ENCODE measurements at regions not wholly inside any gene's neighbourhood (a gene's known extent, or its start where the extent isn't known, plus 50 kb on each side); places are given as distances from the start of the nearest gene placed in this dataset.
"Not testable (repeated sequence)": the region's sequence is repeated elsewhere in the genome, so short reads cannot be mapped to it uniquely, and the experiment has no call there.

DNA sequence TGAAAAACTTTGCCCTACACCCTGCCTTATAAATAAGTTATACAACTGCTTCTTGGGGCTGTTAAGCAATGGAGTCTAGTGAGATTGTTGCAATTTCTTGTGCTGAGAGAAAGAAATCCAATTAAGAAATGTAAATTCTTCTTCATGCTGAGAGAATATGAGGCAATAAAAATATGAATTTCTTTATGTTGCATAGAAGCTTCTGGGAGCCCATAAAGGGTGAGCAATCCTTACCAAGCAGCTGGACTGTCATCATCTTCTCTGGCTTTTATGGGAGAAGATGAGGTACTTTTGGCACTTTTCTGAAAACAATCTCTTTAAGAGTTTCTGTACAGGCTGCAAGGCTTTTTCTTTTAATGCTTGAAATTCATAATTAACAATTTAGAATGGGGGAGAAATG is 204.3 kb downstream of the DMRTA1 start:
- no peak for DNase-seq

GRCh38 chr9:22654833-22655232 is 208.2 kb downstream of the DMRTA1 start:
- DNase-seq = no peak

GRCh38 chr9:22657713-22658112 is 211.1 kb downstream of the DMRTA1 start:
- no peak for DNase-seq

GRCh38 chr9:22658484-22658883 is 211.9 kb downstream of the DMRTA1 start:
- DNase-seq = not testable (repeated sequence)

GRCh38 chr9:22682536-22682935 is 235.9 kb downstream of the DMRTA1 start:
- no peak for DNase-seq

GRCh38 chr9:22682961-22683699 is 236.5 kb downstream of the DMRTA1 start:
- DNase-seq = no peak

DNA sequence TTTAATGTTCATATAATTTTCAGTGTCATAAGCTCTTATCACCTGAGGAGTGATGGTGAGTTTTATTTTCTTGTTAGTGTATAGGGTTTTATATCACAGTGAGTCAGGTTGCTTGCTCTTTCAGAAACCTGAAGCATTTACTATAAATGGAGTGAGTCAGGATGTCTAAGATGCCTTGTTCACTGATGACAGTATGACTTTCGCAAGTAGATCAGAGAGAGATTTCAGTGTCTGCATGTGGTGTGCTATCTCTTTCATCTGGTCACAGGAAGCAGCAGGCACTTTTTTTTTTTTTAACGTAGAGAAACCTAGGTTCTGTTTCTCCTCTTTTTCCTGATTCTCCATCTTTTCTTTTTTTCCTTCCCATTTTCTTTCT is 237.1 kb downstream of the DMRTA1 start:
- no peak for DNase-seq

DNA sequence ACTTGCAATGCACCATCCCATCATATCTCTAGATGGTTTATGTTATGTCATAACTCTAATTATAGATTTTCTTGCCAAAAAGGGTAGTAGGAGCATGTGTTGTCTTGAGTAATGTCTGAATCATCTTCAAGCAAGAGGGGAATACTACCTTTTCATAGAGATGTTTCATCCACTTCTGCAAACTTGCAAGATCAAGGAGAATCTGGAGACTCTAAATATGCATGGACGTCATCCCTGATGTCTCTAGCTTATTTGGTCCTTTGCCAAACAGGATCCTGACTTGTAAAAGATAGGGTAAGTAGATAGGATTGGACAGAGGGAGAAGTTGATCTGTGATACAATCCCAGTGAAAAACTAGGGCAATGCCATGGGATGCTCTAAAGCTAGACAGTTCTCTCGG is 246.5 kb downstream of the DMRTA1 start:
- DNase-seq = no peak

DNA sequence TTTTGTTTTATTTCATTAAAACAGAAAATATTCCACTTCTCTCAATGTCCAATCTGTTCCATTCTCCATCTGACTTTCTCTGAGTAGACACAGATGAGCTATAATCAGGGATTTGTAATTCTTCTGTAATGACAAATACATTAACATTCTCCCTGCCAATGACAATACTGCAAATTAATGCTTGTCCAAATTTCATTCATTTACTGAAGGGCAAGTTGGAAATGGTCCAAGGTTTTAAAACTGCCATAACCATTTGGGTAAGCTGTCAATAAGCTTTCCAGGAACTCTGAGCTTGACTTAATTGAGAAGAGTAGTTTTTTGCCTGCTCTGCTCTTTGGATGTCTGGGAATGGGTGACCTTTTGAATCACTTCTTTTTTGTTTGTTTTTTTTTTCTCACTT is 253.5 kb downstream of the DMRTA1 start:
- no peak for DNase-seq

DNA sequence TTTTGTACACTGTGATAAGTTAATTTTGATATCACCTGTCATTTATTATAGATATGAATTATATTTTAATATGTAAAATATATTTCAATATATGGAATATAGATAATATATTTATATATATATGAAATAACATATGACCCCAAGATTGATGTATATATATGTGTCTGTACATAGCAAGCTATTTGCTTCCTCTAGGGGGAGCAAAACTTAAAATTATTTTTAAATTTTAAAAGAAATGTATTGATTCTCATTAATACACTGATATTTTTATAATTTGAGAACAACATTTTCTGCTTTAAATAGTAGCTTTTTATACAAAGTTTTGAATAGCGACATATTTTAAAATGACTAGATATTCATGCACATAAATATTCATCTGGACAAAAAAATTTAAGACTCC is 272.0 kb downstream of the DMRTA1 start:
- no peak for DNase-seq

DNA sequence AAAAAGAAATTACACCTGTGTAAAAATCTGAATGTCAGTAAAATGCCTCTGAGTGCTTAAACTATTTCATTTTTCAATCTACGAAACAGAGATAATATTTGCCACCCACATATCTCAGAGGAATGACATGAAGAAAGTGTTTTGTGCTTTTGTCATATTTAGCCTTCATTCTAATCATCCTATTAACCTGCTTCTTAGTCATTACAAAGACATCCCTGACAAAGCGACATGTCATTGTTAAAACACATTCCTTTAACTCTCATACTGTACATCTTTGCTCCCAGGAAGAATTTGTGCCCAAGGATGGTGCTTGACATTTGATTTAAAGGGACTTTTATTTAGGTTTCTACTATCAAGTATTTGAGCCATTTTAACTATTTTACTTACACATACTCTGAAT is 275.9 kb downstream of the DMRTA1 start:
- DNase-seq = no peak

- DNase-seq = no peak
Measured at GRCh38 chr9:22731786-22732185, 285.2 kb downstream of the DMRTA1 start.

DNA sequence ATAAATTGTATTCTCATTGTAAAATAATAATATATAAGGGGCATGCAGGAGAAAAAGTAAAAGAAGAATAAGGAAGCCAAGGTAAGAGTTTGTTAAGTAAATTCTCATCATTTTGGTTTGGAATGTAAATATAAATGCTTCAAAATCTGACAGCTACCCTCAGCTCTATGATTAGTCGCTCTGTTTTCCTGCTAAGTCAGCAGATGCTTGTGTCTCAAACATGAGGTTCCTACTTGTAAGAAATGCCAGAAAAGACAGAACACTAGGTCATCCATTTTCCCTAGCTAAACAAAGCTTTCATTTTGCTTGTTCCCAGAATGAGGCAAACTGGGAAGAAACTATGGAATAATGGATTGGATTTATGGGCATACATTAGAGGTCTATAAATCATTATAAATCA is 293.1 kb downstream of the DMRTA1 start:
- no peak for DNase-seq

DNA sequence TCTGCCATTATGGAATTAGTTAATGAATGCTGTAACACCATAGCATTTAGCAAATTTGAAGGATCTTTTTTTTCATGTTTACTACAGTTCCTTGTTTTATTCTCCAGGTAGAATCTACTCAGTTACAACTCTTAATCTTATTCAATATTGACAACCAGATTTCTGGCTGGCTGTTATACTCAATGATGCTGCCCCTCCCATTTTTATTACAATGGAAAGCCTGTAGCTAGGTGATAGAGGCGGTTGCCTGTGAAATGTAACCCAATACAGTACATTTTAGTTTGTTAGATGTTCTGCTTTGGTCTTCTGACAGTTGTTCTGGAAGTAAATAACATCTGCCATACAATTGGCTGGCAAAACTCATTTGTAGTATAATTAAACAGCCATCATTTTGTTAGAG is 294.2 kb downstream of the DMRTA1 start:
- no peak for DNase-seq

DNA sequence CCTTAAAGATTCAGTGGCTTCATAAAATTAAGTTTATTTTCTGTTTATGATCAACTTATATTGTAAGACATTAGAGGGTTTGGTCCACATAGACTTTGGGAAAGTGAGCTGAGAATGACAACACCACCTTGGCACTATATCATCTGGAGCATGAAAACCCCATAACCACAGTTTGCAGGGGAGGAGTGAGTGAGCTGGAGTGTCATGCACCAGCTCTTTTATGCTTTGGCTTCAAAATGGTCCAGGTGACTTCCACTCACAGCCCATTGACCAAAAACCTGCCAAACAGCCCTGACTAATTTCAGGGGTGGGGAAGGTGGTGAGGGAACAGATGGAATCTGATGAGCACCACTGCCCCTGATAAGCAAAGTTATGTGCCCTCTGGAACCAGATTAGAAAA is 295.8 kb downstream of the DMRTA1 start:
- DNase-seq = no peak

DNA sequence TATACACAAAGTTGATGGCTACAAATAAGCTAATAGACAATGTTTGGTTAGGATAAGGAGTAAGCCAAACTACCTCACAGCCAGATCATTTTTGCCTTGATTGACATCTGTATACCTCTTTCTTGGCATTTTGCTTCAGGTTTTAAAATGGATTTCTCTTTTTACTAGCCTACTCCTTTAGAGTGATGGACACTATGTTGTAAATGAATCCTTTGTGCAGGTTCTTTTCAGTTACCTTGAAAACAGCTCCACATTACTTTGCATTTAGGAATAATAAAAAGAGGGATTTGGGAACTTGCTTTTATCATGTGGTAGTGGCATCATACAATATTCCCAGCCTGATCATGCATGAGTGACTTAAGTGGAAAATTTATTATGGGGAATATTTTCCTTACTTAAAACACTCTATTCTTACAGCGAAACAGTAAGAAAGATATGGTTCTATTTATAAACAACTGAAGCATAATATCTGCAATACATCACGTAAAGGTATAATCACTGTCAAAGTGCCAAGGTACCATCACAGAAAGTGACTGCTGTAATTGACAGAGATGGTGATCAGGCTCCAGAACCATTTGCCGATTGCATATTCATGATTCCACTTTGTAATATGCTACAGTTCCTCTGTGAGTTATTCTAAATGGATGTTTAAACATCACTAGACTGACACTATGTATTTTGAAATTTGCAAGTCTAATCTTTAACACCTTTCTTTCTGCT is 327.0 kb downstream of the DMRTA1 start:
- DNase-seq = no peak

- no peak for DNase-seq
Measured at GRCh38 chr9:22790329-22790728, 343.7 kb downstream of the DMRTA1 start.

DNA sequence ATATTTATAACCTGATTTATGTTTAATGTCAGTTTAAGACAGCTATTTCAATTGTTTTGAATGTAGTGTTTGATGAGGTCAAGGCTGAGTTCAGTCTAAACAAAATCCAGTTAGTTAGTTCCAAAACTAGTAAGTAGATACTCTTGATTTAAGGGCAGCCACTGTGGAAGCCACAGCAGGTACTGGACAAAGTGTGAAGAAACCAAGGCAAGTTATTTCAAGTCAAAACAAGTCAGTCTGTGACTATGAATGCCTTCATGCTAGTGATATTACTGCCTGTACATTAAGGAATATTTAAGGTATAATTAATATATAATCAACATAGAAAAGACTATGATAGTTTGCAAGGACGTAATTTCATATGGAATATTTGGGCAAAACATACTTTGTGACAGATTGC is 362.3 kb downstream of the DMRTA1 start:
- DNase-seq = no peak

DNA sequence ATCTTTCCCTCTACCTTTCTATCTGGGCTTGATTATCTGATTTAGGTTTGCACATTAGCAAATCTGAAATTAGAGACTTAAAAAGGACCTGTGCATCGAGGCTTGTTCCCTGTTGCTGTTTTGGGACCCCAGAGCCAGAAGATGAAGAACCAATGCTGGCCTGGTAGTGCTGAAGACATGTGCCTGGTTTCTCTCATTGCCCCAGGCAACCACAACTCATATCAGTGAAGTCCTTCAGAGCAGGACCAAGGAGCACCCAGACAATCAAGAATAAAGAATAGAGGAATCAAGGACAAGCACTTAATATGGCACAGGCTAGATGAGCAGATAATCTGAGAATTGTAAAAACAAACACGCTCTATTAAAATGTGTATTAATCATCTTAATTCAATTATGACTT is 362.7 kb downstream of the DMRTA1 start:
- no peak for DNase-seq

GRCh38 chr9:22813529-22813928 is 366.9 kb downstream of the DMRTA1 start:
- peak; percentile 27 for DNase-seq

DNA sequence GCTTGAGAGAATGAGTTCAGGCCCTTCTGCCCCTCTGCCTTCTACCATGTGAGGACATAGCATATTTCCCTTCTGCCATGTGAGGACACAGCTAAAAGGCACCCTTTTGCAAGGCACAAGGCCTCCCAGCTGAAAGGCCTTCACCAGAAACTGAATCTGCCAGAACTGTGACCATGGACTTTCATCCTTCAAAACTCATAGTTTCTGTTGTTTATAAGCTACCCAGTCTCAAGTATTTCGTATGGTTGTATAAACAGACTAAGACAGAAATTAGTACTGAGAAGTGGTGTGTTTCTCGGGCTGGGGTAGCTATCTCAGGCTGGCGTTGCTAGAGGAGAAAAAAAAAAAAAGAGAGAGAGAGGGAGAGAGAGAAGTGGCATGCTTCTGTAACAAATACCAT is 368.6 kb downstream of the DMRTA1 start:
- no peak for DNase-seq

GRCh38 chr9:22817181-22817580 is 370.6 kb downstream of the DMRTA1 start:
- no peak for DNase-seq

DNA sequence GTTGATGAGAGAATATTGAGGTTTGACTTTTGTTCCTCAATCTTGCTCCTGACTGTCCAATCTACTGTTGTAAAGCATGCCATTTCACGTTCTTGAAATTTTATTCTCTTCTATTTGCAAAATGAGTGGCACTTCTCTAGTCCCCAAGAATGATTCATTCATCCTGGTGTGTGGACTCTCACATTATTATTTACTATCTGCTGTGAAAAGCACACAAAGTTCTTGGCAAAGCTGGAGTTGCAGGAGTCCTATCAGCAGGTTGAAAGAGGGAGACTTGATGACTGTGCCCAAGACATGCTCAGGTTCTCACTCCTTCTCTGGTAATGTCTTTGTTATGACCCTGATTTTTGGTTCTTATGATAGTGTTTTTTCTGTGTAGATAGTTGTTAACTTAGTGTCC is 382.6 kb downstream of the DMRTA1 start:
- no peak for DNase-seq

GRCh38 chr9:22838266-22838665 is 391.6 kb downstream of the DMRTA1 start:
- no peak for DNase-seq

DNA sequence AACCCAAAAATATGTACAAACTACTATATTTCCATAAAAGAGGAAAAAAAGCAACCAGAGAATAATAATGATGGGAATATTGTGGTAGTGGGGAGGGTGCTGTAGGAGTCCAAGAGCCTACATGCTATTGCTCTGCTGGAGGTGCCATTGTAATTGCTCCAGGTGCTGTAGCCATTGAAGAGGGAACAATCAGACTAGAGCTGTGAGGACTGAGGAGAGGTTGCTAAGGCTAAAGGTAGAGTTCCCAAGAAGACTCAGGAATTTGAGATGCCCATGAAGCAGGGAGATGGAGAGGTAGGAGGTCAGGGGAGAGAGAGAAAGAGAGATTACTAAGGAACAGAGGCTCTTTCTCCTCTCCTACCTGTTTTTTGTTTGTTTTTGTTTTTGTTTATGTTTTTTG is 394.0 kb downstream of the DMRTA1 start:
- DNase-seq = no peak

All from hindlimb muscle (tissue), 1 donor.